Keratinocyte (primary cell): ENCODE measurements at regions not wholly inside any gene's neighbourhood (a gene's known extent, or its start where the extent isn't known, plus 50 kb on each side); places are given as distances from the start of the nearest gene placed in this dataset.

Source experiments
- DNase-seq: peaks from one replicate; pipeline ENCODE4 v3.0.0-alpha.2; 2011; ENCODE audit warnings: low read depth, missing footprints, low spot score
- FAIRE-seq: peaks from 2 replicates; lab custom pipeline; 2011; peaks lifted over from hg19 to GRCh38; lab: Jason Lieb, UNC
- H2AFZ ChIP-seq: 2 replicates; pipeline ENCODE4 v1.6.0; 2012; ENCODE audit warnings: low read length, control low read depth, inconsistent platforms; ENCODE audit not compliant: control insufficient read depth
- H3K27ac ChIP-seq: 2 replicates; pipeline ENCODE4 v1.5.1; 2011; ENCODE audit warnings: low read length; ENCODE audit not compliant: control insufficient read depth, insufficient read depth
- H3K27me3 ChIP-seq: 3 replicates; pipeline ENCODE4 v1.6.0; 2011; ENCODE audit warnings: low read length; ENCODE audit not compliant: control insufficient read depth, insufficient read depth; ENCODE audit errors: extremely low read depth
- H3K36me3 ChIP-seq, 2 experiments: 2 replicates in 1 of 2; 3 replicates in 1 of 2; pipeline ENCODE4 v1.5.1; 2011; ENCODE audit warnings: low read length in 2 of 2, mild to moderate bottlenecking in 1 of 2; ENCODE audit not compliant: control insufficient read depth in 2 of 2, insufficient read depth in 2 of 2; ENCODE audit errors: extremely low read depth in 1 of 2
- H3K4me1 ChIP-seq: 3 replicates; pipeline ENCODE4 v1.5.1; 2011; ENCODE audit warnings: low read length; ENCODE audit not compliant: control insufficient read depth, insufficient read depth; ENCODE audit errors: extremely low read depth
- H3K4me2 ChIP-seq: 3 replicates; pipeline ENCODE4 v1.6.0; 2011; ENCODE audit warnings: low read depth, low read length; ENCODE audit not compliant: control insufficient read depth, insufficient read depth; ENCODE audit errors: extremely low read depth
- H3K4me3 ChIP-seq, 3 experiments: fragments of 200-600 bp in 1 of 3; sonication (generic) in 1 of 3; 2 replicates in 2 of 3; 3 replicates in 1 of 3; pipeline ENCODE4 v1.5.1; 2011 to 2016; ENCODE audit warnings: low read length in 3 of 3, mild to moderate bottlenecking in 3 of 3, control low read depth in 2 of 3, inconsistent platforms in 1 of 3, low read depth in 1 of 3, mixed read lengths in 1 of 3, mixed run types in 1 of 3, moderate library complexity in 1 of 3; ENCODE audit not compliant: control insufficient read depth in 2 of 3, insufficient read depth in 2 of 3; ENCODE audit errors: extremely low read depth in 1 of 3
- H3K79me2 ChIP-seq: 2 replicates; pipeline ENCODE4 v1.6.0; 2012; ENCODE audit warnings: low read length; ENCODE audit not compliant: control insufficient read depth, insufficient read depth
- H3K9ac ChIP-seq: 3 replicates; pipeline ENCODE4 v1.6.0; 2011; ENCODE audit warnings: low read length; ENCODE audit not compliant: control insufficient read depth, insufficient read depth; ENCODE audit errors: extremely low read depth
- H3K9me1 ChIP-seq: 3 replicates; pipeline ENCODE4 v1.6.0; 2011; ENCODE audit warnings: low read length; ENCODE audit not compliant: control insufficient read depth, insufficient read depth; ENCODE audit errors: extremely low read depth
- H3K9me3 ChIP-seq: 2 replicates; pipeline ENCODE4 v1.5.1; 2012; ENCODE audit warnings: low read depth, low read length; ENCODE audit not compliant: control insufficient read depth
- H4K20me1 ChIP-seq: 3 replicates; pipeline ENCODE4 v1.6.0; 2011; ENCODE audit warnings: low read length; ENCODE audit not compliant: control insufficient read depth, insufficient read depth; ENCODE audit errors: extremely low read depth
- CTCF ChIP-seq, 3 experiments: IDR thresholded peaks in 1 of 3; conservative IDR thresholded peaks in 1 of 3; optimal IDR thresholded peaks in 1 of 3; 2 replicates in 2 of 3; 3 replicates in 1 of 3; pipeline versions ENCODE3 to v1.5.1; 2011; ENCODE audit warnings: low read length in 3 of 3, mild to moderate bottlenecking in 3 of 3, moderate library complexity in 2 of 3, control low read depth in 1 of 3, inconsistent platforms in 1 of 3; ENCODE audit not compliant: insufficient read depth in 2 of 3; ENCODE audit errors: extremely low read depth in 1 of 3
- EZH2 ChIP-seq: IDR thresholded peaks from one replicate; pipeline ENCODE4 v1.6.1; 2012; ENCODE audit warnings: inconsistent platforms, mild to moderate bottlenecking, low read length, moderate library complexity
- dilution Hi-C: fragments of 300-500 bp; cut with MboI; formaldehyde crosslinking; loops from one replicate; pipeline ENCODE4 v1.7.0; 2020; ENCODE audit warnings: low sequenced_read_pairs; ENCODE audit not compliant: extremely low pct_ligation_motif_present

- no peaks in the 10 kb centered on the region for H3K9me3 ChIP-seq
- no peaks in the 10 kb centered on the region for H3K9me1 ChIP-seq
- no peak overlapping the region for H2AFZ ChIP-seq
- no peaks in the 10 kb centered on the region for H3K36me3 ChIP-seq
- H3K79me2 ChIP-seq = no peaks in the 10 kb centered on the region
- H3K4me2 ChIP-seq = no peak overlapping the region
- FAIRE-seq (no peak), DNase-seq (no peak)
- H3K9ac ChIP-seq = no peak overlapping the region
- no peaks in the 10 kb centered on the region for H4K20me1 ChIP-seq
- dilution Hi-C loops = no loop called here
- no peaks in the 10 kb centered on the region for H3K4me1 ChIP-seq
- no peak for TF ChIP-seq CTCF (optimal IDR thresholded peaks at IDR 0.05 in 1 of 3, IDR thresholded peaks at IDR 0.05 in 1 of 3, conservative IDR thresholded peaks at IDR 0.05 in 1 of 3; ENCODE audit: extremely low read depth in 1 of 3, insufficient read depth in 2 of 3, low read length in 3 of 3)
- no peak for TF ChIP-seq EZH2
- no peak overlapping the region for H3K27ac ChIP-seq
- no peak overlapping the region for H3K4me3 ChIP-seq
- H3K27me3 ChIP-seq = no peaks in the 10 kb centered on the region
These were observed 150.5 kb downstream of the FZD1 start for GRCh38 chr7:91414734-91415133.

GRCh38 chr7:91416155-91416865 lies 152.1 kb downstream of the FZD1 start:
- no peaks in the 10 kb centered on the region for H3K9me1 ChIP-seq
- no peaks in the 10 kb centered on the region for H3K27me3 ChIP-seq
- H2AFZ ChIP-seq = no peak overlapping the region
- dilution Hi-C loops = no loop called here
- H3K79me2 ChIP-seq = no peaks in the 10 kb centered on the region
- no peaks in the 10 kb centered on the region for H3K9me3 ChIP-seq
- H3K4me1 ChIP-seq = no peaks in the 10 kb centered on the region
- no peak overlapping the region for H3K4me2 ChIP-seq
- no peaks in the 10 kb centered on the region for H4K20me1 ChIP-seq
- H3K4me3 ChIP-seq = no peak overlapping the region
- H3K27ac ChIP-seq = no peak overlapping the region
- TF ChIP-seq CTCF (optimal IDR thresholded peaks at IDR 0.05 in 1 of 3, IDR thresholded peaks at IDR 0.05 in 1 of 3, conservative IDR thresholded peaks at IDR 0.05 in 1 of 3; ENCODE audit: extremely low read depth in 1 of 3, insufficient read depth in 2 of 3, low read length in 3 of 3) (no peak), EZH2 (no peak)
- no peak overlapping the region for H3K9ac ChIP-seq
- H3K36me3 ChIP-seq = no peaks in the 10 kb centered on the region
- DNase-seq = no peak
- FAIRE-seq = no peak
